ENCODE measurements at regions not wholly inside any gene's neighbourhood (a gene's known extent, or its start where the extent isn't known, plus 50 kb on each side); places are given as distances from the start of the nearest gene placed in this dataset.

DNA sequence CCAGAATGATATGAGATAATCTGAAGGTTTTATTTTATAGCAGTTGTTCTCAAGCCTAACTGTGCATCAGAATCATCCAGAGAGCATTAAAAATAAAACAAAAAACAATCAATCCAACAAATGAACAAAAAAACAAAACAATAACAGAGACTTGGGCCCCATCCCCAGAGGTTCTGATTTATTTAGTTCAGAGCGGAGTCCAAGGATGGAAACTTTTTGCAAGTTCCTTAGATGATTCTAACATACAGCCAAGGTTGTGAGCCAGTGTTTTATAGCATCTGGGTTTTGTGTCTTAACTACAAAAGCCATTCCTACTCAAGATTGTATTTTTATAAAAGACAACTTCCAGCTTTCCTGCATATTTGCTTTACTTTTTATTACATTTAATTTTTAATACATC lies 59.4 kb upstream of the GRPR start:
- Histone ChIP-seq H3K23ac (ENCODE audit: insufficient read length, low read depth, low read length) (no peak overlapping the region), H4K8ac (replicated peaks; ENCODE audit: insufficient read length, low read depth, low read length) (no peak overlapping the region), H3K79me2 (ENCODE audit: insufficient read depth, low read length) (no peaks in the 10 kb centered on the region), H3K4me2 (ENCODE audit: insufficient read depth, insufficient read length, low read length) (no peak overlapping the region), H3K79me1 (ENCODE audit: insufficient read depth, low read depth, low read length, poor library complexity, severe bottlenecking) (no peaks in the 10 kb centered on the region), H2AFZ (ENCODE audit: low read length) (no peak overlapping the region), H3T11ph (ENCODE audit: low read length) (no peak overlapping the region), H3K9ac (ENCODE audit: extremely low read depth, insufficient read length, low read length) (no peak overlapping the region), H2BK15ac (ENCODE audit: low read depth, low read length) (no peak overlapping the region), H2BK12ac (ENCODE audit: insufficient read length, low read depth, low read length) (no peak overlapping the region), H4K91ac (ENCODE audit: insufficient read length, low read depth, low read length) (no peak overlapping the region), H2BK20ac (ENCODE audit: low read depth, low read length, poor library complexity, severe bottlenecking) (no peak overlapping the region), H4K20me1 (ENCODE audit: control insufficient read depth, insufficient read depth, insufficient read length) (no peaks in the 10 kb centered on the region), H3K56ac (ENCODE audit: insufficient read length, low read depth, low read length) (no peak overlapping the region), H3K4me1 (ENCODE audit: insufficient read depth, low read length) (peaks cover 2% of the 10 kb centered on the region; the same call in 1 of the 2 replicates), H3K18ac (ENCODE audit: insufficient read length, low read depth, low read length) (no peak overlapping the region), H4K5ac (ENCODE audit: insufficient read length, low read depth, low read length) (no peak overlapping the region), H3K27ac (ENCODE audit: insufficient read length, low read depth, low read length) (no peak overlapping the region), H3K27me3 (ENCODE audit: insufficient read depth, low read length) (no peaks in the 10 kb centered on the region), H3K9me3 (ENCODE audit: control insufficient read depth, low read depth, low read length) (no peaks in the 10 kb centered on the region), H2BK5ac (ENCODE audit: insufficient read length, low read length) (no peak overlapping the region), H2BK120ac (ENCODE audit: low read depth, low read length, poor library complexity, severe bottlenecking) (no peak overlapping the region), H2AK5ac (ENCODE audit: insufficient read length, low read length) (no peak overlapping the region), H3K23me2 (ENCODE audit: insufficient read length, low read depth, low read length, poor library complexity, severe bottlenecking) (no peaks in the 10 kb centered on the region), H3K4ac (ENCODE audit: low read depth, low read length) (no peak overlapping the region), H3K14ac (ENCODE audit: insufficient read depth, low read length) (no peak overlapping the region)
- no CpG with 5 or more reads among the region's 1 CpG for WGBS (ENCODE audit: extremely low coverage, insufficient read length, low lambda C conversion rate)
- Mint-ChIP-seq H3K36me3 (ENCODE audit: insufficient read depth in 1 of 3, low read depth in 3 of 3) (peaks cover 2 to 9% (median 3%) of the 10 kb centered on the region in 3 experiments; a peak in 5 of 7 replicates), H3K4me3 (no peak overlapping the region), H3K27ac (no peak overlapping the region), H3K4me1 (peaks cover 10% of the 10 kb centered on the region in 2 experiments), H3K27me3 (ENCODE audit: low read depth) (no peaks in the 10 kb centered on the region; the same call in 1 of the 2 replicates), H3K9me3 (peaks cover 4 to 5% of the 10 kb centered on the region in 2 experiments; a peak in 4 of 5 replicates)
- no peak for DNase-seq
- no peak for TF ChIP-seq CTCF (conservative IDR thresholded peaks at IDR 0.05)
